Suprapubic skin (tissue), 4 donors: ENCODE measurements at regions not wholly inside any gene's neighbourhood (a gene's known extent, or its start where the extent isn't known, plus 50 kb on each side); places are given as distances from the start of the nearest gene placed in this dataset.

Source experiments
- CTCF ChIP-seq, 2 donors: fragments of 200-600 bp in 1 of 2; fragments of 450-650 bp in 1 of 2; sonication (generic) in 1 of 2; IDR thresholded peaks; one replicate each; pipeline ENCODE4 v1.5.1; 2016 to 2019; ENCODE audit warnings: antibody characterized with exemption in 2 of 2, mild to moderate bottlenecking in 1 of 2, moderate library complexity in 1 of 2
- EP300 ChIP-seq: sonication (generic); formaldehyde crosslinking; IDR thresholded peaks from one replicate; pipeline ENCODE4 v1.6.1; 2017; ENCODE audit warnings: antibody characterized with exemption
- POLR2AphosphoS5 ChIP-seq, 3 donors: sonication (generic); formaldehyde crosslinking; IDR thresholded peaks; one replicate each; pipeline ENCODE4 v1.6.1; 2017; ENCODE audit warnings: antibody characterized with exemption in 3 of 3

GRCh38 chr2:128520340-128520739, 201.7 kb upstream of the HS6ST1 start:
- no peak for TF ChIP-seq CTCF (IDR thresholded peaks at IDR 0.05)
- TF ChIP-seq POLR2AphosphoS5 (IDR thresholded peaks at IDR 0.05): no peak
- TF ChIP-seq EP300: no peak
